GM12872 (cell line): ENCODE measurements at regions not wholly inside any gene's neighbourhood (a gene's known extent, or its start where the extent isn't known, plus 50 kb on each side); places are given as distances from the start of the nearest gene placed in this dataset.

Experiments
- TF ChIP-seq, protein P1 (sequence below): IDR thresholded peaks from 3 replicates; pipeline ENCODE4 v1.5.1; 2011; ENCODE audit warnings: low read depth, mild to moderate bottlenecking, low read length, moderate library complexity; ENCODE audit not compliant: insufficient read depth

DNA sequence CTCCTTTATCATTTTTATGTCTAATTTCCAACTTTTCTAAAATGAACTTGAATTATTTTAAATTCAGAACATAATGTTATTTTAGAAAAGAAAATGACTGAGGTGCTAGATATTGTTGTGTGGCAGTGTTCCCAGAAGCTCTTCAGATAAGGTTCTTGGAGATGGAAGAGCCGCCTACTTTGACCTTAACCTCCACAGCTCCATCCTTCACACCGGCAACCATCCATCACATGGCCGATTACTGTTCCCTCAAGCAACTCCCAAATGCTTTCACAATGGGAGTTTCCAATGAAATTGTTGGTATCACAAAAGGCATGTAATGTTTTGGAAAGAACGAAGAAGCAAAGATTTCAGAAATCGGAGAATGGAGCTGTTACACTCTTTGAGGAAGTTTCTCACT lies 193.9 kb upstream of the SALL3 start:
- TF ChIP-seq, protein P1, sequence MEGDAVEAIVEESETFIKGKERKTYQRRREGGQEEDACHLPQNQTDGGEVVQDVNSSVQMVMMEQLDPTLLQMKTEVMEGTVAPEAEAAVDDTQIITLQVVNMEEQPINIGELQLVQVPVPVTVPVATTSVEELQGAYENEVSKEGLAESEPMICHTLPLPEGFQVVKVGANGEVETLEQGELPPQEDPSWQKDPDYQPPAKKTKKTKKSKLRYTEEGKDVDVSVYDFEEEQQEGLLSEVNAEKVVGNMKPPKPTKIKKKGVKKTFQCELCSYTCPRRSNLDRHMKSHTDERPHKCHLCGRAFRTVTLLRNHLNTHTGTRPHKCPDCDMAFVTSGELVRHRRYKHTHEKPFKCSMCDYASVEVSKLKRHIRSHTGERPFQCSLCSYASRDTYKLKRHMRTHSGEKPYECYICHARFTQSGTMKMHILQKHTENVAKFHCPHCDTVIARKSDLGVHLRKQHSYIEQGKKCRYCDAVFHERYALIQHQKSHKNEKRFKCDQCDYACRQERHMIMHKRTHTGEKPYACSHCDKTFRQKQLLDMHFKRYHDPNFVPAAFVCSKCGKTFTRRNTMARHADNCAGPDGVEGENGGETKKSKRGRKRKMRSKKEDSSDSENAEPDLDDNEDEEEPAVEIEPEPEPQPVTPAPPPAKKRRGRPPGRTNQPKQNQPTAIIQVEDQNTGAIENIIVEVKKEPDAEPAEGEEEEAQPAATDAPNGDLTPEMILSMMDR = no peak

DNA sequence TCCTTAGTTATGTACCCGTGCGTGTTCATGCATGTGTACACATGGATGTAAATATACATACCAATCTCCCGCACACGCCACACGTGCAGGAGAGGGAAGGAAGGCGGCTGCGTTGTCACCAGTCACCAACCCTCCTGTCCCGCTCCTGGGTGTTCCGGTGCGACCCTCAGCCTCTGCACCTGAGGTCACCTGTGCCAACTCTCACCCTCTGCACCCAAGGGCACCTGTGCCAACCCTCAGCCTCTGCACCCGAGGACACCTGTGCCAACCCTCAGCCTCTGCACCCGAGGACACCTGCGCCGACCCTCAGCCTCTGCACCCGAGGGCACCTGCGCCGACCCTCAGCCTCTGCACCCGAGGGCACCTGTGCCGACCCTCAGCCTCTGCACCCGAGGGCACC lies 192.8 kb upstream of the SALL3 start:
- TF ChIP-seq, protein P1 = no peak

DNA sequence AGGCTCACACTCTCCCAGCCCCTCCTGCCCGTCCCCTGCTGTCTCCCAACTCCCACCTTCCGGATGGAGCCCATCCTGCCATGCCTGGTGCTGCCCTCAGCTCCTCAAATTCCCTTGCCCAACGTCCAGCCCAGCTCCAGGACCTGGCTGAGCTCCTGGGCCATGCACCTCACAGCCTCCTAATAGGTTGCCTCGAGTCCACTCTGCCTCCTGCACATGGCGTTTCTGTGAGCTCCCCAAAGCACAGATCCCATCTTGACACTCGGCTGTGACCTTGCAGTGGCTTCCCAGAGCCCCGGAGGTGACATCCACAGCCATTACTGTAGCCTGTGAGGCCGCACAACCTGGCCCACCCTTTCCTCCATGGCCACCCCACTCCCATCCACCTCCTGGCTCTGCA lies 191.9 kb upstream of the SALL3 start:
- TF ChIP-seq, protein P1 = no peak

DNA sequence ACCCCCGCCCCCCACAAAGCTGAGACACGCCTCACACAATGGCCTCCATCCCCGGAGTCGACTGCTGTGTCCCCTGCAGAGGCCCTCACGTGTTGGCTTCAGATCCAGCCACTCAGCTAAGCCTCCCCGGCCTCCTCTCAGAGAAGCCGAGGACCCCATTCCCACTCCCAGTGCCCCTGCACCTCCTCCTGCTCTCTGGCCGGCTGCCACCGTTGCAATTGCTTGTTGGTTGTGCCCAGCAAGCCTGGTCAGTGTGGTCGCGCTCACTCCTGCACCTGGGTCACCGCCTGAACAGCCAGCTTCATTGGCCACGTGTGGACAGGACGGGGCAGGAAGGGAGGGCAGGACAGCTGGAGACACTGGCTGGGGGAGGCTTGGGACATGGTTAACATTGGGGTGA lies 191.5 kb upstream of the SALL3 start:
- TF ChIP-seq, protein P1 = no peak

DNA sequence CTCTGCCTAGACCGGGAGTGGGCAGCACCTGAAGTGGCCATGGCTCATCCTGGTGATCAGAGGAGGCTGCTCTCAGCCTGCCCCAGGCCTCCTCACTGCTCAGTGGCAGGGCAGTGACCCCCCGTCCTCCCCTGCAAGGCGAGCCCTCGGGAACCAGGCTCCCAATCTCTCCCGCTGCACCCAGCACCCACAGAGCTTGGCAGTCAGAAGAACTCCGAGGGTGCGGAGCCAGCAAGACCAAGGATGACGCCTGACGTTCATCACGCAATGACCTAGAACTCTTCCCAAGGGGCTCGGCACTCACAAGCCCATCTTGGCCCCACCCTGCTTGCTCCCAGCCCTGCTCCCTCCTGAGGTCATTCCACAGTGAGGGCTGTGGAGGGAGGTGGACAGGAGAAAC lies 189.8 kb upstream of the SALL3 start:
- TF ChIP-seq, protein P1 = no peak

DNA sequence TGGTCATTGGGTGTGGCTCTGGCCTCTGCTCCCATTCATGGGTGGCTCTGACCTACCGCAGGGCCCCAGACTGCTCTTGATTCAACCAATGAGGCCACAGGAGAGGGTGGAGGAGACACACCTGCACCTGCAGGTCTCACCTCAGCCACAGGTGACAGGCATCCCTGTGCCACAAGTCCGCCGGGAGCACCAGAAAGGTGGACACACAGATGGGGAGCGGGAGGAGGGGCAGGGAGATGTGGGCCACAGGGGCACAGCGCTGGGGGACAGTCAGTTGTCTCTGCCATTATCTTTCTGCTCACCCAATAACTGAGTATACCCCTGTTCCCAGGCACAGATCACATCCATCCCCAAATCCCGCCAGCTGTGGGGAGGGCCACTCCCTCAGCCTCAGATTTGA lies 189.1 kb upstream of the SALL3 start:
- TF ChIP-seq, protein P1 = no peak

DNA sequence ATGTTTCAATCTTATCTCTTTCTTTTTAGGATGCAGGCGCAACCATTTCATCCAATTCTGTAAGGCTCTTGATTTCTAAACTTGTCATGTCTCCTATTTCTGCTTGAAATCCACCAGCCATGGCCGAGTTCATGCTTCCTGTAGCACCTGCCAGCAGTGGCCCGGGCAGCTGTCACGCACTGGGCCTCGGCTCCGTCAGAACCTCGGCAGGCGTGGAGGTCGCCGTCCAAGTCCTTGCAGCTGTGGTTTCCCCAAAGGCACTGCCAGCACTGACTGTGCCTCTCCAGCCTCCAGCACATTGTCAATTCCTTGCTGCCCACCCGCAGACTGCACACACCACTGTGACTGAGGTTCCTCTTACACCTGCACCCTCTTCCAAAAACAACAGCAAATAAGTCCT lies 188.7 kb upstream of the SALL3 start:
- TF ChIP-seq, protein P1 = no peak

DNA sequence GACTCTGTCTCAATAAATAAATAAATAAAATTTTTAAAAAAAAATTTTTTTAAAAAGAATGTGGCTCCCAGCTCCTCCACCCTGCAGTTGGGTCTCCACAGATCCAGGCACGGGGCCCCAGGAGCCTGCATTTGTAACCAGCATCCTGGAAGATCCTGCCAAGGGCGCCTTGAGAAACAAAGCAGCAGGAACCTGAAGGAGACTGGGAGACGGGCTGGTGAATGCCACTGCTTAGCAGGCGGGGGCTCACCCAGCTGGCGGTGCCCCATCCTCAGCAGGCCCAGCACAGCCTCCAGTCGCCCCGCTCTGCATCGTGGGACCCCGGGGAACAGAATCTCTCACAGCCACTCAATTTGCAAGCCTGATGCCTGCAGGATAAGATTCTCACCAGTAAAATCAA lies 187.5 kb upstream of the SALL3 start:
- TF ChIP-seq, protein P1 = no peak
